GM12874 (cell line): ENCODE measurements at regions not wholly inside any gene's neighbourhood (a gene's known extent, or its start where the extent isn't known, plus 50 kb on each side); places are given as distances from the start of the nearest gene placed in this dataset.

Source experiments
- TF ChIP-seq, protein P1 (sequence below): IDR thresholded peaks from 2 replicates; pipeline ENCODE4 v1.5.1; 2011; ENCODE audit warnings: low read depth, mild to moderate bottlenecking, control low read depth, low read length, moderate library complexity; ENCODE audit not compliant: insufficient read depth

- TF ChIP-seq, protein P1, sequence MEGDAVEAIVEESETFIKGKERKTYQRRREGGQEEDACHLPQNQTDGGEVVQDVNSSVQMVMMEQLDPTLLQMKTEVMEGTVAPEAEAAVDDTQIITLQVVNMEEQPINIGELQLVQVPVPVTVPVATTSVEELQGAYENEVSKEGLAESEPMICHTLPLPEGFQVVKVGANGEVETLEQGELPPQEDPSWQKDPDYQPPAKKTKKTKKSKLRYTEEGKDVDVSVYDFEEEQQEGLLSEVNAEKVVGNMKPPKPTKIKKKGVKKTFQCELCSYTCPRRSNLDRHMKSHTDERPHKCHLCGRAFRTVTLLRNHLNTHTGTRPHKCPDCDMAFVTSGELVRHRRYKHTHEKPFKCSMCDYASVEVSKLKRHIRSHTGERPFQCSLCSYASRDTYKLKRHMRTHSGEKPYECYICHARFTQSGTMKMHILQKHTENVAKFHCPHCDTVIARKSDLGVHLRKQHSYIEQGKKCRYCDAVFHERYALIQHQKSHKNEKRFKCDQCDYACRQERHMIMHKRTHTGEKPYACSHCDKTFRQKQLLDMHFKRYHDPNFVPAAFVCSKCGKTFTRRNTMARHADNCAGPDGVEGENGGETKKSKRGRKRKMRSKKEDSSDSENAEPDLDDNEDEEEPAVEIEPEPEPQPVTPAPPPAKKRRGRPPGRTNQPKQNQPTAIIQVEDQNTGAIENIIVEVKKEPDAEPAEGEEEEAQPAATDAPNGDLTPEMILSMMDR, result no peak
Measured at GRCh38 chr5:8462565-8462964, 593.6 kb downstream of the MTRR start.

DNA sequence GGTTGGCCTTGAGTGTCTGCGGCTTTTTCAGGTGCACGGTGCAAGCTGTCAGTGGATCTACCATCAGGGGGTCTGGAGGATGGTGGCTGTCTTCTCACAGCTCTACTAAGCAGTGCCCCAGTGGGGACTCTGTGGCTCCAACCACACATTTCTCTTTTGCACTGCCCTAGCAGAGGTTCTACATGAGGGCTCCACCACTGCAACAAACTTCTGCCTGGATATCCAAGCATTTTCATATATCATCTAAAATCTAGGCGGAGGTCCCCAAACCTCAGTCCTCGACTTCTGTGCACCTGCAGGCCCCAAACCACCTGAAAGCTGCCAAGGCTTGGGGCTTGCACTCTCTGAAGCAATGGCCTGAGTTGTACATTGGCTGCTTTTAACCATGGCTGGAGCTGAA is 601.5 kb downstream of the MTRR start:
- TF ChIP-seq, protein P1, result no peak

DNA sequence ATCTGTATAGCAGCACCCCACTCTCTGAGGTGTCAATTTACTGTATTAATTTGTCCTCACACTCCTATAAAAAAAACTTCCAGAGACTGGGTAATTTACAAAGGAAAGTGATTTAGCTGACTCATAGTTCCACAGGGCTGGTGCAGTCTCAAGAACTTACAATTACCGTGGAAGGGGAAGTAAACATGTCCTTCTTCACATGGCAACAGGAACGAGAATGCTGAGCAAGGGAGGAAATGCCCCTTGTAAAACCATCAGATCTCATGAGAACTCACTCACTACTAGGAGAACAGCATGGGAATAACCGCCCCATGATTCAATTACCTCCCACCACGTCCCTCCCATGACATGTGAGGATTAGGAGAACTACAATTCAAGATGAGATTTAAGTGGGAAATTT is 602.6 kb downstream of the MTRR start:
- TF ChIP-seq, protein P1, result no peak

GRCh38 chr5:8473016-8473415 is 604.1 kb downstream of the MTRR start:
- TF ChIP-seq, protein P1, result no peak

GRCh38 chr5:8473827-8474568 is 605.0 kb downstream of the MTRR start:
- TF ChIP-seq, protein P1, result 0 out of 2 replicates have a peak, but pooled peaks have one; percentile 3

DNA sequence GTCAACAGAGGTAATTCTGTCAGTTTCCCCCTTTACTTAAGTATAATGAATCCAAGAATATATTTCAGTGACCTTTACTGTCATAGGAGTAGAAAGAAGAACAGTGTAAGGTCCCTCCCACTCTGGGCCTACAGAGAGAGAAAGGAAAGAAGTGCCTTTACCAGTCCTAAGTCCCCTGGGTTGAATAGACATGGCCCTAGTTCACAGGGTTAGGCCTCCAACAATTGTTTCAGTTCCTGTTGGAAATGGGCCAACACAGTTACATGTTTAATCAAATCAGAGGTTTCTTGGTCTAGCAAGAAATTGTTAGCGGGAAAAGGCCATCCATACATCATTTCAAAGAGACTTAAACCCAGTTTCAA is 605.6 kb downstream of the MTRR start:
- TF ChIP-seq, protein P1, result no peak

DNA sequence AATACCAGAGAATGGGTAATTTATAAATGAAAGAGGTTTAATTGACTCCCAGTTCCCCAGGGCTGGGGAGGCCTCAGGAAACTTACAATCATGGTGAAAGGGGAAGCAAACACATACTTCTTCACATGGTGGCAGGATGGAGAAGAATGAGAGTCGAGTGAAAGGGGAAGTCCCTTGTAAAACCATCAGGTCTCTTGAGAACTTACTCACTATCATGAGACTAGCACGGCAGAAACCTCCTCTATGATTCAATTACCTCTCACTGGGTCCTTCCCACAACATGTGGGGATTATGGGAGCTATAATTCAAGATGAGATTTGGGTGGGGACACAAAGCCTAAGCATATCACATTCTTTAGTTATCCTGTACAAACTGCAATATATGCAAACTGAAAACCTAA is 609.4 kb downstream of the MTRR start:
- TF ChIP-seq, protein P1, result no peak
